RWPE2 (cell line): ENCODE measurements at regions not wholly inside any gene's neighbourhood (a gene's known extent, or its start where the extent isn't known, plus 50 kb on each side); places are given as distances from the start of the nearest gene placed in this dataset.

Experiments
- ATAC-seq: fragments of 200-7000 bp; cut with Tn5 transposase; 3 replicates; pipeline ENCODE4 v1.9.1; 2021; ENCODE audit warnings: low read depth
- DNase-seq: peaks from one replicate; pipeline ENCODE4 v3.0.0-alpha.2; 2020; ENCODE audit warnings: low spot score
- H3K27ac ChIP-seq: fragments of 450-650 bp; 2 replicates; pipeline ENCODE4 v1.5.1; 2017; ENCODE audit warnings: mild to moderate bottlenecking; ENCODE audit not compliant: poor library complexity, severe bottlenecking
- H3K27me3 ChIP-seq: fragments of 250-450 bp; sonication (Bioruptor Pico); 2 replicates; pipeline ENCODE4 v1.5.1; 2021; ENCODE audit warnings: mild to moderate bottlenecking, moderate library complexity; ENCODE audit not compliant: insufficient read depth, poor library complexity, severe bottlenecking
- H3K36me3 ChIP-seq: fragments of 250-450 bp; sonication (Bioruptor Pico); 2 replicates; pipeline ENCODE4 v1.5.1; 2020; ENCODE audit warnings: low read depth, mild to moderate bottlenecking, moderate library complexity
- H3K4me1 ChIP-seq: fragments of 250-450 bp; sonication (Bioruptor Pico); 2 replicates; pipeline ENCODE4 v1.5.1; 2021; ENCODE audit warnings: mild to moderate bottlenecking, moderate library complexity; ENCODE audit not compliant: insufficient read depth, poor library complexity, severe bottlenecking
- H3K4me3 ChIP-seq: fragments of 250-450 bp; sonication (Bioruptor Pico); 2 replicates; pipeline ENCODE4 v1.5.1; 2021; ENCODE audit warnings: mild to moderate bottlenecking, moderate library complexity; ENCODE audit not compliant: severe bottlenecking
- H3K9me3 ChIP-seq: fragments of 250-450 bp; sonication (Bioruptor Pico); 2 replicates; pipeline ENCODE4 v1.5.1; 2021; ENCODE audit warnings: mild to moderate bottlenecking, moderate library complexity; ENCODE audit not compliant: severe bottlenecking
- TF ChIP-seq, protein P1 (sequence below): fragments of 450-650 bp; IDR thresholded peaks from one replicate; pipeline ENCODE4 v1.5.1; 2017; ENCODE audit warnings: mild to moderate bottlenecking, moderate library complexity; ENCODE audit not compliant: poor library complexity, severe bottlenecking

DNA sequence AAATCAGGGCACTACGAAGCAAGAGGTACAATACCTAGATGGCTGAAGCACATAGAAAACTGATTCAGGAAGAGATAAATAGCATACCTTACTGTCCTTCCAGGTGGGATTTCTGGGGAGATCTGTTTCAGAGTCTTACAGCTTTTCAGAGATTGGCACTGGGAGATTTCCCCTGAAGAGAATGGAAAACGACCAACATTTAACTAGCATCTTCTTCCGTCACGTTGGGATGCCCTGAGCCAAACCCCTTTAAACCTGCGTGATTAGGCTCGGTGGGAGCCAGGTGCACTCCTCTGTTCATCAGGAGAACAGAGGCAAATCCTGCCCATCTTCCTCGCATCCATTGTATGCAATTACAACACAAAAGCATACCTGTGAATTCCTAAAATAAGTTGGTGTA is 614.5 kb downstream of the HDGFL1 start:
- no peaks in the 10 kb centered on the region for H3K27me3 ChIP-seq
- ATAC-seq: no peak
- no peak overlapping the region for H3K4me3 ChIP-seq
- H3K4me1 ChIP-seq: no peaks in the 10 kb centered on the region
- no peaks in the 10 kb centered on the region for H3K36me3 ChIP-seq
- TF ChIP-seq, protein P1, sequence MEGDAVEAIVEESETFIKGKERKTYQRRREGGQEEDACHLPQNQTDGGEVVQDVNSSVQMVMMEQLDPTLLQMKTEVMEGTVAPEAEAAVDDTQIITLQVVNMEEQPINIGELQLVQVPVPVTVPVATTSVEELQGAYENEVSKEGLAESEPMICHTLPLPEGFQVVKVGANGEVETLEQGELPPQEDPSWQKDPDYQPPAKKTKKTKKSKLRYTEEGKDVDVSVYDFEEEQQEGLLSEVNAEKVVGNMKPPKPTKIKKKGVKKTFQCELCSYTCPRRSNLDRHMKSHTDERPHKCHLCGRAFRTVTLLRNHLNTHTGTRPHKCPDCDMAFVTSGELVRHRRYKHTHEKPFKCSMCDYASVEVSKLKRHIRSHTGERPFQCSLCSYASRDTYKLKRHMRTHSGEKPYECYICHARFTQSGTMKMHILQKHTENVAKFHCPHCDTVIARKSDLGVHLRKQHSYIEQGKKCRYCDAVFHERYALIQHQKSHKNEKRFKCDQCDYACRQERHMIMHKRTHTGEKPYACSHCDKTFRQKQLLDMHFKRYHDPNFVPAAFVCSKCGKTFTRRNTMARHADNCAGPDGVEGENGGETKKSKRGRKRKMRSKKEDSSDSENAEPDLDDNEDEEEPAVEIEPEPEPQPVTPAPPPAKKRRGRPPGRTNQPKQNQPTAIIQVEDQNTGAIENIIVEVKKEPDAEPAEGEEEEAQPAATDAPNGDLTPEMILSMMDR: no peak
- no peak overlapping the region for H3K27ac ChIP-seq
- H3K9me3 ChIP-seq: no peaks in the 10 kb centered on the region
- DNase-seq: no peak

GRCh38 chr6:23184351-23184750 is 615.0 kb downstream of the HDGFL1 start:
- Histone ChIP-seq H3K36me3 (no peaks in the 10 kb centered on the region), H3K4me3 (no peak overlapping the region), H3K27ac (no peak overlapping the region), H3K4me1 (no peaks in the 10 kb centered on the region), H3K27me3 (no peaks in the 10 kb centered on the region), H3K9me3 (no peaks in the 10 kb centered on the region)
- no peak for ATAC-seq
- DNase-seq: no peak
- TF ChIP-seq, protein P1: no peak

GRCh38 chr6:23195487-23195886 is 626.1 kb downstream of the HDGFL1 start:
- Histone ChIP-seq H3K27ac (no peak overlapping the region), H3K9me3 (no peaks in the 10 kb centered on the region), H3K27me3 (no peaks in the 10 kb centered on the region), H3K4me3 (no peak overlapping the region), H3K4me1 (no peaks in the 10 kb centered on the region), H3K36me3 (no peaks in the 10 kb centered on the region)
- TF ChIP-seq, protein P1: no peak
- no peak for ATAC-seq
- DNase-seq: no peak

- Histone ChIP-seq H3K36me3 (no peaks in the 10 kb centered on the region), H3K4me3 (no peak overlapping the region), H3K9me3 (no peaks in the 10 kb centered on the region), H3K27ac (no peak overlapping the region), H3K27me3 (no peaks in the 10 kb centered on the region), H3K4me1 (no peaks in the 10 kb centered on the region)
- DNase-seq (no peak), ATAC-seq (no peak)
- TF ChIP-seq, protein P1: no peak
Observed at GRCh38 chr6:23199541-23199940, 630.2 kb downstream of the HDGFL1 start.

DNA sequence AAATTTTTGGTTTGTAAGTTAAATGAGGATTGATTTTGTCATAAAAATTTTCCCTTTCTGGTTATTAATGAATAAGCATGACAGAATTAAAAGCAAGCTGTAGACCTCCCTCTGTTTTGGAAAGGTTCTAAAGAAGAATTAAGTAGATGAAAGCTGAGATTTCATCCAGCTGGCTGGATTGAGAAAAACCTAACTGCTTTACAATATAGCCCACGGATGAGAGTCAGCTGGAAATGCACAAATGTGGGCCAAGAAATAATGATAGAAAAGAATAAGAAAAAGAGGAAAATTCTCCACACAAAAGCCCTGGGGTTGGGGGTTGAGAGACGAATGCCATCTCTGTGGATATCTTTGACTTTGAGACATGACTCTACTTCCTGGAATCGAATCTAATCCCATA is 631.6 kb downstream of the HDGFL1 start:
- TF ChIP-seq, protein P1: no peak
- no peak overlapping the region for H3K4me3 ChIP-seq
- H3K4me1 ChIP-seq: no peaks in the 10 kb centered on the region
- no peaks in the 10 kb centered on the region for H3K27me3 ChIP-seq
- H3K9me3 ChIP-seq: no peaks in the 10 kb centered on the region
- ATAC-seq (no peak), DNase-seq (no peak)
- H3K27ac ChIP-seq: no peak overlapping the region
- H3K36me3 ChIP-seq: no peaks in the 10 kb centered on the region
